H9 (cell line): ENCODE measurements at regions not wholly inside any gene's neighbourhood (a gene's known extent, or its start where the extent isn't known, plus 50 kb on each side); places are given as distances from the start of the nearest gene placed in this dataset.

ENCODE experiments used
- DNase-seq: peaks from one replicate; pipeline ENCODE4 v3.0.0-alpha.2; 2017
- H2AFZ ChIP-seq: one replicate; pipeline ENCODE4 v1.6.1; 2013; ENCODE audit warnings: mild to moderate bottlenecking, low read length, control low read depth, moderate library complexity
- H2AK5ac ChIP-seq: 2 replicates; pipeline ENCODE4 v1.6.1; 2013; ENCODE audit warnings: low read length, control low read depth, mixed read lengths; ENCODE audit not compliant: insufficient read length
- H2BK120ac ChIP-seq: one replicate; pipeline ENCODE4 v1.6.1; 2013; ENCODE audit warnings: low read depth, mild to moderate bottlenecking, low read length, control low read depth, inconsistent platforms; ENCODE audit not compliant: poor library complexity, severe bottlenecking
- H2BK12ac ChIP-seq: 2 replicates; pipeline ENCODE4 v1.6.1; 2013; ENCODE audit warnings: low read length, control low read depth, mixed read lengths, low read depth; ENCODE audit not compliant: insufficient read length
- H2BK15ac ChIP-seq: 2 replicates; pipeline ENCODE4 v1.6.1; 2013; ENCODE audit warnings: low read depth, low read length, control low read depth
- H2BK20ac ChIP-seq: one replicate; pipeline ENCODE4 v1.6.1; 2013; ENCODE audit warnings: low read depth, mild to moderate bottlenecking, low read length, control low read depth, inconsistent platforms; ENCODE audit not compliant: poor library complexity, severe bottlenecking
- H2BK5ac ChIP-seq: 2 replicates; pipeline ENCODE4 v1.6.1; 2013; ENCODE audit warnings: low read length, control low read depth, mixed read lengths; ENCODE audit not compliant: insufficient read length
- H3K14ac ChIP-seq: 2 replicates; pipeline ENCODE4 v1.6.1; 2013; ENCODE audit warnings: low read length, control low read depth; ENCODE audit not compliant: insufficient read depth
- H3K18ac ChIP-seq: 2 replicates; pipeline ENCODE4 v1.6.1; 2013; ENCODE audit warnings: low read depth, mild to moderate bottlenecking, mixed read lengths, low read length, control low read depth; ENCODE audit not compliant: insufficient read length
- H3K23ac ChIP-seq: 2 replicates; pipeline ENCODE4 v1.6.1; 2013; ENCODE audit warnings: low read length, control low read depth, mixed read lengths, low read depth; ENCODE audit not compliant: insufficient read length
- H3K23me2 ChIP-seq: 2 replicates; pipeline ENCODE4 v1.6.1; 2013; ENCODE audit warnings: low read depth, mild to moderate bottlenecking, mixed read lengths, low read length, control low read depth; ENCODE audit not compliant: insufficient read length, poor library complexity, severe bottlenecking
- H3K27ac ChIP-seq: 2 replicates; pipeline ENCODE4 v1.5.1; 2013; ENCODE audit warnings: low read length, control low read depth, mixed read lengths, low read depth; ENCODE audit not compliant: insufficient read length
- H3K27me3 ChIP-seq: 2 replicates; pipeline ENCODE4 v1.6.1; 2013; ENCODE audit warnings: low read length, control low read depth, inconsistent platforms; ENCODE audit not compliant: insufficient read depth
- H3K4ac ChIP-seq: 2 replicates; pipeline ENCODE4 v1.6.1; 2013; ENCODE audit warnings: low read depth, mild to moderate bottlenecking, control low read depth, inconsistent platforms, low read length, moderate library complexity
- H3K4me1 ChIP-seq: 2 replicates; pipeline ENCODE4 v1.6.1; 2013; ENCODE audit warnings: low read length, control low read depth, inconsistent platforms; ENCODE audit not compliant: insufficient read depth
- H3K4me2 ChIP-seq: 2 replicates; pipeline ENCODE4 v1.6.1; 2013; ENCODE audit warnings: low read length, control low read depth, mixed read lengths; ENCODE audit not compliant: insufficient read length, insufficient read depth
- H3K56ac ChIP-seq: 2 replicates; pipeline ENCODE4 v1.6.1; 2013; ENCODE audit warnings: low read depth, mild to moderate bottlenecking, mixed read lengths, low read length, control low read depth; ENCODE audit not compliant: insufficient read length
- H3K79me1 ChIP-seq: 2 replicates; pipeline ENCODE4 v1.6.1; 2013; ENCODE audit warnings: low read depth, mild to moderate bottlenecking, moderate library complexity, low read length, control low read depth, inconsistent platforms; ENCODE audit not compliant: insufficient read depth, poor library complexity, severe bottlenecking
- H3K79me2 ChIP-seq: 2 replicates; pipeline ENCODE4 v1.6.1; 2013; ENCODE audit warnings: low read length, control low read depth, inconsistent platforms; ENCODE audit not compliant: insufficient read depth
- H3K9ac ChIP-seq: 2 replicates; pipeline ENCODE4 v1.6.1; 2013; ENCODE audit warnings: low read length, control low read depth, mixed read lengths; ENCODE audit not compliant: insufficient read length; ENCODE audit errors: extremely low read depth
- H3K9me3 ChIP-seq: one replicate; pipeline ENCODE4 v1.6.1; 2013; ENCODE audit warnings: low read depth, low read length, inconsistent platforms; ENCODE audit not compliant: control insufficient read depth
- H3T11ph ChIP-seq: one replicate; pipeline ENCODE4 v1.6.1; 2013; ENCODE audit warnings: mild to moderate bottlenecking, low read length, control low read depth, inconsistent platforms
- H4K20me1 ChIP-seq: one replicate; pipeline ENCODE4 v1.6.1; 2013; ENCODE audit not compliant: control insufficient read depth, insufficient read length, insufficient read depth
- H4K5ac ChIP-seq: 2 replicates; pipeline ENCODE4 v1.6.1; 2013; ENCODE audit warnings: low read depth, mild to moderate bottlenecking, mixed read lengths, low read length, control low read depth; ENCODE audit not compliant: insufficient read length
- H4K8ac ChIP-seq: replicated peaks from 2 replicates; pipeline ENCODE4 v1.6.1; 2013; ENCODE audit warnings: low read length, control low read depth, mixed read lengths, low read depth; ENCODE audit not compliant: insufficient read length
- H4K91ac ChIP-seq: 2 replicates; pipeline ENCODE4 v1.6.1; 2013; ENCODE audit warnings: low read depth, mild to moderate bottlenecking, moderate library complexity, mixed read lengths, low read length, control low read depth; ENCODE audit not compliant: insufficient read length
- H3K27ac Mint-ChIP-seq, 3 experiments: 2 replicates in 2 of 3; 3 replicates in 1 of 3; pipeline ENCODE4 v1.8.0; 2020 to 2021; ENCODE audit warnings: mixed read lengths in 3 of 3, mild to moderate bottlenecking in 1 of 3, moderate library complexity in 1 of 3
- H3K27me3 Mint-ChIP-seq: 2 replicates; pipeline ENCODE4 v1.8.0; 2021; ENCODE audit warnings: low read depth, mild to moderate bottlenecking, moderate library complexity, mixed read lengths
- H3K36me3 Mint-ChIP-seq, 3 experiments: 2 replicates in 2 of 3; 3 replicates in 1 of 3; pipeline ENCODE4 v1.8.0; 2020 to 2021; ENCODE audit warnings: low read depth in 3 of 3, mixed read lengths in 3 of 3; ENCODE audit not compliant: insufficient read depth in 1 of 3
- H3K4me1 Mint-ChIP-seq, 2 experiments: 2 replicates each; pipeline ENCODE4 v1.8.0; 2020; ENCODE audit warnings: mixed read lengths in 2 of 2
- H3K4me3 Mint-ChIP-seq, 2 experiments: 2 replicates in 1 of 2; 3 replicates in 1 of 2; pipeline ENCODE4 v1.8.0; 2020 to 2021; ENCODE audit warnings: mild to moderate bottlenecking in 2 of 2, mixed read lengths in 2 of 2, moderate library complexity in 1 of 2
- H3K9me3 Mint-ChIP-seq, 2 experiments: 2 replicates in 1 of 2; 3 replicates in 1 of 2; pipeline ENCODE4 v1.8.0; 2020; ENCODE audit warnings: mild to moderate bottlenecking in 2 of 2, mixed read lengths in 2 of 2, moderate library complexity in 1 of 2
- CTCF ChIP-seq: fragments of 200-600 bp; sonication (generic); conservative IDR thresholded peaks from 3 replicates; pipeline ENCODE4 v1.8.0; 2021; ENCODE audit warnings: antibody characterized with exemption, mild to moderate bottlenecking
- WGBS: extraction: QIAGEN DNeasy Blood & Tissue Kit; methylation state at CpG from one replicate; pipeline ENCODE4 v1.1.7; 2013; ENCODE audit warnings: missing lambda C conversion rate, low lambda C conversion rate, mixed read lengths; ENCODE audit not compliant: insufficient read length; ENCODE audit errors: extremely low coverage; 5-methylcytosine and 5-hydroxymethylcytosine counted together

GRCh38 chr10:121188005-121188404 lies 336.8 kb downstream of the WDR11 start:
- Histone ChIP-seq H4K5ac (no peak overlapping the region), H3K9me3 (no peaks in the 10 kb centered on the region), H3K27ac (no peak overlapping the region), H3K18ac (no peak overlapping the region), H2AK5ac (no peak overlapping the region), H3K14ac (no peak overlapping the region), H2BK20ac (no peak overlapping the region), H2AFZ (no peak overlapping the region), H2BK15ac (no peak overlapping the region), H4K20me1 (no peaks in the 10 kb centered on the region), H3K4me2 (no peak overlapping the region), H3K79me1 (no peaks in the 10 kb centered on the region), H3K4ac (no peak overlapping the region), H3K79me2 (no peaks in the 10 kb centered on the region), H3K23ac (no peak overlapping the region), H3K23me2 (no peaks in the 10 kb centered on the region), H3K56ac (no peak overlapping the region), H3K4me1 (no peaks in the 10 kb centered on the region), H3K27me3 (no peaks in the 10 kb centered on the region), H3T11ph (no peak overlapping the region), H2BK12ac (no peak overlapping the region), H4K8ac (no peak overlapping the region), H3K9ac (no peak overlapping the region), H2BK5ac (no peak overlapping the region), H4K91ac (no peak overlapping the region), H2BK120ac (no peak overlapping the region)
- H3K36me3 Mint-ChIP-seq, result no peaks in the 10 kb centered on the region
- peaks cover 3 to 5% of the 10 kb centered on the region in 2 experiments; a peak in 3 of 4 replicates for H3K4me1 Mint-ChIP-seq
- H3K27me3 Mint-ChIP-seq, result peaks cover 1% of the 10 kb centered on the region; the same call in 1 of the 2 replicates
- no peak for DNase-seq
- no CpG with 5 or more reads among the region's 6 CpGs for WGBS
- H3K4me3 Mint-ChIP-seq, result no peak overlapping the region
- peak; percentile 18; the same call in 1 of the 3 replicates for TF ChIP-seq CTCF
- no peaks in the 10 kb centered on the region for H3K9me3 Mint-ChIP-seq
- peak overlapping the region in 1 of 3 experiments; percentile 21; a peak in 1 of 7 replicates for H3K27ac Mint-ChIP-seq
